Endothelial cell (in vitro differentiated cells): ENCODE measurements at regions not wholly inside any gene's neighbourhood (a gene's known extent, or its start where the extent isn't known, plus 50 kb on each side); places are given as distances from the start of the nearest gene placed in this dataset.

Experiments used
- DNase-seq: peaks from one replicate; pipeline ENCODE4 v3.0.0; 2021; ENCODE audit warnings: low spot score
- H3K27ac Mint-ChIP-seq: one replicate; pipeline ENCODE4 v1.8.0; 2021; ENCODE audit warnings: mixed read lengths, inconsistent platforms; ENCODE audit not compliant: unreplicated experiment
- H3K27me3 Mint-ChIP-seq: one replicate; pipeline ENCODE4 v1.8.0; 2021; ENCODE audit warnings: mild to moderate bottlenecking, moderate library complexity, mixed read lengths, inconsistent platforms; ENCODE audit not compliant: unreplicated experiment
- H3K36me3 Mint-ChIP-seq: one replicate; pipeline ENCODE4 v1.8.0; 2021; ENCODE audit warnings: mild to moderate bottlenecking, low read depth, mixed read lengths, inconsistent platforms; ENCODE audit not compliant: unreplicated experiment
- H3K4me1 Mint-ChIP-seq: one replicate; pipeline ENCODE4 v1.8.0; 2021; ENCODE audit warnings: mild to moderate bottlenecking, mixed read lengths, inconsistent platforms; ENCODE audit not compliant: unreplicated experiment
- H3K4me3 Mint-ChIP-seq: one replicate; pipeline ENCODE4 v1.8.0; 2021; ENCODE audit warnings: mild to moderate bottlenecking, mixed read lengths, inconsistent platforms; ENCODE audit not compliant: unreplicated experiment
- H3K9me3 Mint-ChIP-seq: one replicate; pipeline ENCODE4 v1.8.0; 2021; ENCODE audit warnings: mixed read lengths, inconsistent platforms; ENCODE audit not compliant: unreplicated experiment
- CTCF ChIP-seq: fragments of 200-600 bp; sonication (generic); IDR thresholded peaks from one replicate; pipeline ENCODE4 v1.5.0; 2021; ENCODE audit warnings: antibody characterized with exemption; ENCODE audit not compliant: unreplicated experiment

- peaks cover 5% of the 10 kb centered on the region for H3K36me3 Mint-ChIP-seq
- H3K27ac Mint-ChIP-seq, result no peak overlapping the region
- no peak overlapping the region for H3K4me3 Mint-ChIP-seq
- peaks cover 4% of the 10 kb centered on the region for H3K9me3 Mint-ChIP-seq
- H3K27me3 Mint-ChIP-seq, result no peaks in the 10 kb centered on the region
- no peak for DNase-seq
- H3K4me1 Mint-ChIP-seq, result no peaks in the 10 kb centered on the region
- TF ChIP-seq CTCF, result no peak
Observed at GRCh38 chr5:89028595-89029285, 145.8 kb upstream of the MEF2C start.

- H3K9me3 Mint-ChIP-seq, result peaks cover 4% of the 10 kb centered on the region
- H3K27me3 Mint-ChIP-seq, result no peaks in the 10 kb centered on the region
- H3K27ac Mint-ChIP-seq, result no peak overlapping the region
- H3K36me3 Mint-ChIP-seq, result peaks cover 5% of the 10 kb centered on the region
- no peak for DNase-seq
- H3K4me1 Mint-ChIP-seq, result no peaks in the 10 kb centered on the region
- no peak for TF ChIP-seq CTCF
- no peak overlapping the region for H3K4me3 Mint-ChIP-seq
Observed at GRCh38 chr5:89024045-89024444, 141.1 kb upstream of the MEF2C start.

- Mint-ChIP-seq H3K4me1 (no peaks in the 10 kb centered on the region), H3K4me3 (no peak overlapping the region), H3K9me3 (no peaks in the 10 kb centered on the region), H3K27me3 (no peaks in the 10 kb centered on the region), H3K36me3 (peaks cover 4% of the 10 kb centered on the region), H3K27ac (no peak overlapping the region)
- TF ChIP-seq CTCF, result no peak
- no peak for DNase-seq
Observed at GRCh38 chr5:89020926-89021610, 138.1 kb upstream of the MEF2C start.

- Mint-ChIP-seq H3K9me3 (no peaks in the 10 kb centered on the region), H3K4me1 (peaks cover 8% of the 10 kb centered on the region), H3K27ac (no peak overlapping the region), H3K4me3 (no peak overlapping the region), H3K36me3 (no peaks in the 10 kb centered on the region), H3K27me3 (no peaks in the 10 kb centered on the region)
- TF ChIP-seq CTCF, result no peak
- no peak for DNase-seq
Observed at GRCh38 chr5:89016741-89017303, 133.8 kb upstream of the MEF2C start.

GRCh38 chr5:89015409-89015808 lies 132.4 kb upstream of the MEF2C start:
- Mint-ChIP-seq H3K4me1 (peaks cover 9% of the 10 kb centered on the region), H3K27me3 (no peaks in the 10 kb centered on the region), H3K27ac (no peak overlapping the region), H3K36me3 (no peaks in the 10 kb centered on the region), H3K4me3 (no peak overlapping the region), H3K9me3 (no peaks in the 10 kb centered on the region)
- no peak for DNase-seq
- no peak for TF ChIP-seq CTCF
